ENCODE measurements at regions not wholly inside any gene's neighbourhood (a gene's known extent, or its start where the extent isn't known, plus 50 kb on each side); places are given as distances from the start of the nearest gene placed in this dataset.
"Not testable (repeated sequence)": the region's sequence is repeated elsewhere in the genome, so short reads cannot be mapped to it uniquely, and the experiment has no call there.

- TF ChIP-seq CTCF (IDR thresholded peaks at IDR 0.05; ENCODE audit: low read depth, low read length): no peak
- ChIA-PET CTCF (no interaction called here), POLR2A (no interaction called here)
- no peak overlapping the region for H3K4me3 ChIP-seq (ENCODE audit: low read depth, low read length)
- peaks cover 11% of the 10 kb centered on the region; the same call in 1 of the 2 replicates for H3K9me3 ChIP-seq (ENCODE audit: control insufficient read depth, insufficient read depth, low read length)
- no peaks in the 10 kb centered on the region for H3K27me3 ChIP-seq (ENCODE audit: control insufficient read depth, insufficient read depth, low read length)
- H3K27ac ChIP-seq (ENCODE audit: low read depth, low read length): no peak overlapping the region
- DNase-seq (ENCODE audit: low read depth, low spot score): no peak
These were observed 136.4 kb upstream of the FAM78B start for GRCh38 chr1:166302989-166303758.

GRCh38 chr1:166304131-166304530 is 137.3 kb upstream of the FAM78B start:
- Histone ChIP-seq H3K4me3 (ENCODE audit: low read depth, low read length) (no peak overlapping the region), H3K9me3 (ENCODE audit: control insufficient read depth, insufficient read depth, low read length) (peaks cover 11% of the 10 kb centered on the region; the same call in 1 of the 2 replicates), H3K27ac (ENCODE audit: low read depth, low read length) (no peak overlapping the region), H3K27me3 (ENCODE audit: control insufficient read depth, insufficient read depth, low read length) (no peaks in the 10 kb centered on the region)
- no peak for DNase-seq (ENCODE audit: low read depth, low spot score)
- ChIA-PET CTCF (no interaction called here), POLR2A (no interaction called here)
- TF ChIP-seq CTCF (IDR thresholded peaks at IDR 0.05; ENCODE audit: low read depth, low read length): no peak

- no peak for TF ChIP-seq CTCF (IDR thresholded peaks at IDR 0.05; ENCODE audit: low read depth, low read length)
- Histone ChIP-seq H3K27ac (ENCODE audit: low read depth, low read length) (no peak overlapping the region), H3K9me3 (ENCODE audit: control insufficient read depth, insufficient read depth, low read length) (peaks cover 11% of the 10 kb centered on the region; the same call in 1 of the 2 replicates), H3K4me3 (ENCODE audit: low read depth, low read length) (no peak overlapping the region), H3K27me3 (ENCODE audit: control insufficient read depth, insufficient read depth, low read length) (no peaks in the 10 kb centered on the region)
- DNase-seq (ENCODE audit: low read depth, low spot score): no peak
- ChIA-PET CTCF (no interaction called here), POLR2A (no interaction called here)
These were observed 138.6 kb upstream of the FAM78B start for GRCh38 chr1:166305371-166305770.

- no peak for TF ChIP-seq CTCF (IDR thresholded peaks at IDR 0.05; ENCODE audit: low read depth, low read length)
- H3K9me3 ChIP-seq (ENCODE audit: control insufficient read depth, insufficient read depth, low read length): peaks cover 11% of the 10 kb centered on the region; the same call in 1 of the 2 replicates
- no peak overlapping the region for H3K27ac ChIP-seq (ENCODE audit: low read depth, low read length)
- CTCF ChIA-PET: no interaction called here
- H3K4me3 ChIP-seq (ENCODE audit: low read depth, low read length): no peak overlapping the region
- POLR2A ChIA-PET: no interaction called here
- DNase-seq (ENCODE audit: low read depth, low spot score): no peak
- H3K27me3 ChIP-seq (ENCODE audit: control insufficient read depth, insufficient read depth, low read length): no peaks in the 10 kb centered on the region
These were observed 140.7 kb upstream of the FAM78B start for GRCh38 chr1:166307261-166308188.

- POLR2A ChIA-PET; DNase-seq (ENCODE audit: low read depth, low spot score); H3K27ac ChIP-seq (ENCODE audit: low read depth, low read length); H3K4me3 ChIP-seq (ENCODE audit: low read depth, low read length); CTCF ChIA-PET; H3K9me3 ChIP-seq (ENCODE audit: control insufficient read depth, insufficient read depth, low read length); H3K27me3 ChIP-seq (ENCODE audit: control insufficient read depth, insufficient read depth, low read length): not testable (repeated sequence)
These were observed 149.5 kb upstream of the FAM78B start for GRCh38 chr1:166316306-166316705.

Data from AG04450 (cell line).